Vagina (tissue), 2 donors: ENCODE measurements at regions not wholly inside any gene's neighbourhood (a gene's known extent, or its start where the extent isn't known, plus 50 kb on each side); places are given as distances from the start of the nearest gene placed in this dataset.

Source experiments
- DNase-seq, 2 donors: peaks; one replicate each; pipeline ENCODE4 v3.0.0-alpha.2; 2017; ENCODE audit errors: extremely low spot score in 2 of 2
- H3K27ac ChIP-seq: fragments of 200-600 bp; sonication (generic); one replicate; pipeline ENCODE4 v1.5.1; 2019
- H3K27me3 ChIP-seq: fragments of 200-600 bp; sonication (generic); one replicate; pipeline ENCODE4 v1.5.1; 2019
- H3K36me3 ChIP-seq, 2 donors: fragments of 200-600 bp; sonication (generic); one replicate each; pipeline ENCODE4 v1.5.1; 2017 to 2019
- H3K4me1 ChIP-seq: fragments of 200-600 bp; sonication (generic); one replicate; pipeline ENCODE4 v1.5.1; 2019
- H3K4me3 ChIP-seq, 2 donors: fragments of 200-600 bp; sonication (generic); 1 replicate in 1 of 2; 2 replicates in 1 of 2; pipeline ENCODE4 v1.5.1; 2016 to 2019
- H3K9me3 ChIP-seq: fragments of 200-600 bp; sonication (generic); one replicate; pipeline ENCODE4 v1.5.1; 2019
- CTCF ChIP-seq, 3 experiments: fragments of 450-650 bp in 2 of 3; fragments of 200-600 bp in 1 of 3; sonication (generic) in 1 of 3; IDR thresholded peaks; one replicate each; pipeline ENCODE4 v1.5.1; 2017 to 2019; ENCODE audit warnings: antibody characterized with exemption in 3 of 3, mild to moderate bottlenecking in 2 of 3, moderate library complexity in 2 of 3
- POLR2A ChIP-seq, 2 donors: fragments of 450-650 bp; IDR thresholded peaks; one replicate each; pipeline ENCODE4 v1.6.1; 2017; ENCODE audit warnings: antibody characterized with exemption in 2 of 2, mild to moderate bottlenecking in 2 of 2, moderate library complexity in 2 of 2
- POLR2AphosphoS5 ChIP-seq, 2 donors: sonication (generic); formaldehyde crosslinking; IDR thresholded peaks; one replicate each; pipeline ENCODE4 v1.9.0; 2017; ENCODE audit warnings: antibody characterized with exemption in 2 of 2, mild to moderate bottlenecking in 2 of 2, low read depth in 1 of 2; ENCODE audit not compliant: insufficient read depth in 1 of 2
- intact Hi-C: fragments of 100-400 bp; cut with DNase I; formaldehyde crosslinking; loops from one replicate; pipeline ENCODE4 v1.15.1; 2023

DNA sequence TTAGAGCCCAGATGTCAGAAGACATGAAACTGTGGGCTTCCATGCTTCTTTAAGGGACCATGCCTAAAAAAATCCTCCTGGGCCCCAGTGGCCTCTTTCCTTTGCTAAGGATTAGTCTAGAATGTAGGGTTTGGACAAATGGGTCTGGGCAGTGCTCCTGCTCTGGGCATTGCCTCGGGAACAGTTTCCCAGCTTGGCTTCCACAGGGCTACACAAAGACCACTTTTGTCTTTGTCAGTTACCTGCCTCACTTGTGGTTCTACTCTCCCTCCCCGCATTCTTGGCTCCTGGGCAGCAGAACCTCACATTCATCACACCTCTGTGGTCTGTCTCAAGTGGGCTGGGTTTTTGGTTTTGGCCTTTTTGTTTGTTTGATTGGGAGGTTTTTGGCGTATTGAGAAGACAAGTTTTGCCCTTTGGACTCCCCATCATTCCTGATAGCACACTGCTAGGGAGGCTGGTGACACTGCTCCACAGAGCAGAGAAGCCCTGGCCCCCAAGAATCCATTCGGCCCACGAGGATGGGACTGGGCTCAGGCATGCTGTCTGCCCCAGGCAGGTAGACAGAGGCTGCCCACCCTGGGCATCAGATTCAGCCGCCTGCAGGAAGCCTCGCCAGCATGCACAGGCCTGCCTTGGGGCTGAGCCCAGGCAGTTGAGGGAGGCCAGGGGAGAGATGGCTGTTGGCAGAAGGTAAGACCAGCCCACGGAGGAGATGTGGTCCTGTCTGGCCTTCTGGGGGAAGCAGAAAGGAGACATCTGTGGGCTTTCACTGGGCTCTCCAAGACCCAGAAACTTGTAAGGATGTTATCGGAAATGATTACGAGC is 343.7 kb downstream of the WDR11 start:
- H3K9me3 ChIP-seq = no peaks in the 10 kb centered on the region
- H3K4me3 ChIP-seq = no peak overlapping the region
- DNase-seq = no peak
- no peaks in the 10 kb centered on the region for H3K27me3 ChIP-seq
- H3K36me3 ChIP-seq = no peaks in the 10 kb centered on the region
- no peak for TF ChIP-seq CTCF (IDR thresholded peaks at IDR 0.05)
- TF ChIP-seq POLR2A (IDR thresholded peaks at IDR 0.05) = no peak
- no peak for TF ChIP-seq POLR2AphosphoS5 (IDR thresholded peaks at IDR 0.05; ENCODE audit: insufficient read depth in 1 of 2, low read depth in 1 of 2)
- H3K4me1 ChIP-seq = no peaks in the 10 kb centered on the region
- no peak overlapping the region for H3K27ac ChIP-seq
- intact Hi-C loops = no loop called here

DNA sequence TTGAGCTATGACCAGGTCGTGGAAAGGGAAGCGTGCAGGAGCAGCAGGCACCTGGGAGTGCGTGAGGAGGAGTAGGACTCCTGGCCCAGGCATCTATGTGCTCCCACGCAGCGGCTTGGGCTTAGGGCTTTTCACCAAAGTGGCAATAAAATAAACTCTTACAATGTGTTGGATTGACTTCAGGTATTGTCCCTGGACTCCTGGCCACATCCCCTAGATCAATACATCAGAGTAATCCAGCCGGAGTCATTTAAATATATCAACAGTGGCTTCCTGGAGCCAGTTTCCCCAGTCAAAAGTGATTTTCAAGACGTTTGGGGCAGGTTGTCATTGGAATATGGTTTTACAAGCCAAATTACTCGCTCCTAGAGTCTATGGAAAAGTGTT is 344.4 kb downstream of the WDR11 start:
- Histone ChIP-seq H3K9me3 (no peaks in the 10 kb centered on the region), H3K27me3 (no peaks in the 10 kb centered on the region), H3K4me1 (no peaks in the 10 kb centered on the region), H3K4me3 (no peak overlapping the region), H3K36me3 (no peaks in the 10 kb centered on the region), H3K27ac (no peak overlapping the region)
- intact Hi-C loops = no loop called here
- DNase-seq = no peak
- no peak for TF ChIP-seq POLR2AphosphoS5 (IDR thresholded peaks at IDR 0.05; ENCODE audit: insufficient read depth in 1 of 2, low read depth in 1 of 2)

- Histone ChIP-seq H3K36me3 (no peaks in the 10 kb centered on the region), H3K4me3 (no peak overlapping the region), H3K4me1 (no peaks in the 10 kb centered on the region), H3K9me3 (no peaks in the 10 kb centered on the region), H3K27me3 (no peaks in the 10 kb centered on the region), H3K27ac (no peak overlapping the region)
- DNase-seq = no peak
- intact Hi-C loops = no loop called here
- TF ChIP-seq CTCF (IDR thresholded peaks at IDR 0.05) (no peak), POLR2A (IDR thresholded peaks at IDR 0.05) (no peak), POLR2AphosphoS5 (IDR thresholded peaks at IDR 0.05; ENCODE audit: insufficient read depth in 1 of 2, low read depth in 1 of 2) (no peak)
Observed at GRCh38 chr10:121199081-121199480, 347.9 kb downstream of the WDR11 start.

- TF ChIP-seq POLR2A (IDR thresholded peaks at IDR 0.05) = no peak
- Histone ChIP-seq H3K27me3 (no peaks in the 10 kb centered on the region), H3K27ac (no peak overlapping the region), H3K4me3 (no peak overlapping the region), H3K36me3 (no peaks in the 10 kb centered on the region), H3K4me1 (no peaks in the 10 kb centered on the region), H3K9me3 (no peaks in the 10 kb centered on the region)
- no peak for DNase-seq
- intact Hi-C loops = no loop called here
Observed at GRCh38 chr10:121205625-121206024, 354.5 kb downstream of the WDR11 start.

DNA sequence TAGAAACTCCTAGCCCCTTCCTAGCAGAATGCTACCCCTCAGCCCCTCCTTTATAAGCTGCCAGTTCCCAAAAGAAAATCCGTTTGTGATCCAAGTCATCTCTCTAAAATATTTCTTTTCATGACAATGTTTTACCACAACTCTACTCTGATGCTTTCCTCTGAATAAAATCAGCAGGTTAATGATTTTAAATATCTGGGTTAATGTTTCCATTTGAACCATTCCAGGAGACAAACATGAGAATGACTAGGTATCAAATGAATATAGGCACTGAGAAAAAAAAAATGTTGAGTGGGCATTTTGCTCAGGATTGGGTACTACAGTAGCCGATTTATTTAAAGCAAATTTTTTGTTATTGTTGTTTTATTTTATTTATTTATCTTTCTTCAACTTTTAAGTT is 360.3 kb downstream of the WDR11 start:
- TF ChIP-seq POLR2A (IDR thresholded peaks at IDR 0.05) = no peak
- no peak for TF ChIP-seq POLR2AphosphoS5 (IDR thresholded peaks at IDR 0.05; ENCODE audit: insufficient read depth in 1 of 2, low read depth in 1 of 2)
- no peak for TF ChIP-seq CTCF (IDR thresholded peaks at IDR 0.05)
- Histone ChIP-seq H3K36me3 (no peaks in the 10 kb centered on the region), H3K4me3 (no peak overlapping the region), H3K4me1 (peaks cover 6% of the 10 kb centered on the region), H3K27me3 (no peaks in the 10 kb centered on the region), H3K27ac (no peak overlapping the region), H3K9me3 (no peaks in the 10 kb centered on the region)
- intact Hi-C loops = no loop called here
- no peak for DNase-seq

DNA sequence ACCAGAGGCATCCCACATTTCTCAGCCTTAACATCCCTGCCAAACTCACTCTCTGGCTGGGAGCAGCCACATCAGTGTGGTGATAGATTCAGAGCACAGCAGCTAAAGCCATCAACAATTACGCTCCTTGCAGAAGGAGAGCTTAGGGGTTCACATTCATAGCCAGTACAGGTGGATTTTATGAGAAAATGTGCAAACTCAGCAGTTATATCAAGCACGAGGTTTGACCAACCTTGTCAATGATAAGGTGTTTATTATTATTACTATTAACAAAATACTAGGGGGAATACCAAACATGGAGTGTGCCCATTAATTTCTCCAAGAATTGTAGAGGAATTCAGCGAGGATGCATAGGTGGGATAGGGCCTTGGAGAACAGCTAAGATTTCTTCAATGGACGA is 362.3 kb downstream of the WDR11 start:
- no peak for DNase-seq
- intact Hi-C loops = no loop called here
- H3K9me3 ChIP-seq = no peaks in the 10 kb centered on the region
- TF ChIP-seq POLR2AphosphoS5 (IDR thresholded peaks at IDR 0.05; ENCODE audit: insufficient read depth in 1 of 2, low read depth in 1 of 2) = no peak
- TF ChIP-seq CTCF (IDR thresholded peaks at IDR 0.05) = no peak
- TF ChIP-seq POLR2A (IDR thresholded peaks at IDR 0.05) = no peak
- H3K36me3 ChIP-seq = no peaks in the 10 kb centered on the region
- peaks cover 21% of the 10 kb centered on the region for H3K4me1 ChIP-seq
- H3K4me3 ChIP-seq = no peak overlapping the region
- H3K27ac ChIP-seq = no peak overlapping the region
- H3K27me3 ChIP-seq = no peaks in the 10 kb centered on the region
